DND-41 (cell line): ENCODE measurements at regions not wholly inside any gene's neighbourhood (a gene's known extent, or its start where the extent isn't known, plus 50 kb on each side); places are given as distances from the start of the nearest gene placed in this dataset.

Experiments
- ATAC-seq: fragments of 200-7000 bp; cut with Tn5 transposase; 3 replicates; pipeline ENCODE4 v1.9.1; 2021; ENCODE audit warnings: low read depth; ENCODE audit not compliant: insufficient read depth
- DNase-seq: peaks from one replicate; pipeline ENCODE4 v3.0.0-alpha.2; 2020
- H2AFZ ChIP-seq: 2 replicates; pipeline ENCODE4 v1.6.0; 2012; ENCODE audit warnings: low read depth, low read length
- H3K27ac ChIP-seq: 2 replicates; pipeline ENCODE4 v1.5.1; 2012; ENCODE audit warnings: low read length, inconsistent platforms
- H3K27me3 ChIP-seq: fragments of 200-600 bp; sonication (generic); 2 replicates; pipeline ENCODE4 v1.6.0; 2012; ENCODE audit warnings: low read length, mild to moderate bottlenecking, inconsistent platforms; ENCODE audit not compliant: insufficient read depth, poor library complexity
- H3K36me3 ChIP-seq: 2 replicates; pipeline ENCODE4 v1.5.1; 2012; ENCODE audit warnings: low read length, inconsistent platforms; ENCODE audit not compliant: insufficient read depth
- H3K4me1 ChIP-seq: 2 replicates; pipeline ENCODE4 v1.5.1; 2012; ENCODE audit warnings: mild to moderate bottlenecking, low read length; ENCODE audit not compliant: insufficient read depth
- H3K4me2 ChIP-seq: 2 replicates; pipeline ENCODE4 v1.6.0; 2012; ENCODE audit warnings: mild to moderate bottlenecking, moderate library complexity, low read length, inconsistent platforms; ENCODE audit not compliant: insufficient read depth
- H3K4me3 ChIP-seq, 2 experiments: fragments of 200-600 bp in 1 of 2; shearing (Covaris generic) in 1 of 2; 2 replicates each; pipeline ENCODE4 v1.5.1; 2012 to 2016; ENCODE audit warnings: inconsistent platforms in 2 of 2, low read length in 2 of 2, mild to moderate bottlenecking in 2 of 2, low read depth in 1 of 2, moderate library complexity in 1 of 2
- H3K79me2 ChIP-seq: 2 replicates; pipeline ENCODE4 v1.6.0; 2012; ENCODE audit warnings: low read length, inconsistent platforms; ENCODE audit not compliant: insufficient read depth
- H3K9ac ChIP-seq: 2 replicates; pipeline ENCODE4 v1.6.0; 2012; ENCODE audit warnings: low read depth, mild to moderate bottlenecking, inconsistent platforms, low read length, moderate library complexity
- H3K9me3 ChIP-seq: 2 replicates; pipeline ENCODE4 v1.5.1; 2012; ENCODE audit warnings: low read length, moderate library complexity, mild to moderate bottlenecking, inconsistent platforms; ENCODE audit not compliant: insufficient read depth, severe bottlenecking
- H4K20me1 ChIP-seq: 2 replicates; pipeline ENCODE4 v1.6.0; 2012; ENCODE audit warnings: low read length; ENCODE audit not compliant: insufficient read depth
- EZH2 ChIP-seq: IDR thresholded peaks from 3 replicates; pipeline ENCODE4 v1.6.1; 2012; ENCODE audit warnings: borderline replicate concordance, low read depth, mild to moderate bottlenecking, moderate library complexity, low read length, inconsistent platforms; ENCODE audit not compliant: severe bottlenecking
- TF ChIP-seq, protein P1 (sequence below): IDR thresholded peaks from 2 replicates; pipeline ENCODE4 v1.5.1; 2012; ENCODE audit warnings: borderline replicate concordance, low read length, moderate library complexity, mild to moderate bottlenecking; ENCODE audit not compliant: poor library complexity, severe bottlenecking; ENCODE audit errors: extremely low read depth

DNA sequence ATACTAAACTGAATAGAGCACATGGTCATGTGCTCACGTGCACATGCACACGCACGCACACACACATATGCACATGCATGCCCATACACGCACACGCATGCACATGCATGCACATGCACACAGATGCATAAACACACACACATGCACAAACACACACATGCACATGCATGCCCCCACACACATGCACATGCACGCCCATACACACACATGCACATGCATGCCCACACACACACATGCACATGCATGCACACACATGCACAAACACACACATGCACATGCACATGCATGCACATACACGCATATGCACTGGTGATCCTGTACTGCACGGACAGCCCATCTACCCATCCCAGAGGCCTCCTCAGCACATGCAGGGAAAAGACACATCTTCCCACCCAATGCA lies 426.6 kb downstream of the OCA2 start:
- ATAC-seq (no peak), DNase-seq (no peak)
- H3K27me3 ChIP-seq, result no peaks in the 10 kb centered on the region
- no peak overlapping the region for H3K4me3 ChIP-seq
- H3K36me3 ChIP-seq, result no peaks in the 10 kb centered on the region
- no peaks in the 10 kb centered on the region for H3K79me2 ChIP-seq
- no peaks in the 10 kb centered on the region for H4K20me1 ChIP-seq
- no peaks in the 10 kb centered on the region for H3K4me1 ChIP-seq
- H3K9me3 ChIP-seq, result no peaks in the 10 kb centered on the region
- no peak overlapping the region for H3K9ac ChIP-seq
- no peak overlapping the region for H3K27ac ChIP-seq
- H3K4me2 ChIP-seq, result no peak overlapping the region
- no peak overlapping the region for H2AFZ ChIP-seq
- TF ChIP-seq, protein P1, sequence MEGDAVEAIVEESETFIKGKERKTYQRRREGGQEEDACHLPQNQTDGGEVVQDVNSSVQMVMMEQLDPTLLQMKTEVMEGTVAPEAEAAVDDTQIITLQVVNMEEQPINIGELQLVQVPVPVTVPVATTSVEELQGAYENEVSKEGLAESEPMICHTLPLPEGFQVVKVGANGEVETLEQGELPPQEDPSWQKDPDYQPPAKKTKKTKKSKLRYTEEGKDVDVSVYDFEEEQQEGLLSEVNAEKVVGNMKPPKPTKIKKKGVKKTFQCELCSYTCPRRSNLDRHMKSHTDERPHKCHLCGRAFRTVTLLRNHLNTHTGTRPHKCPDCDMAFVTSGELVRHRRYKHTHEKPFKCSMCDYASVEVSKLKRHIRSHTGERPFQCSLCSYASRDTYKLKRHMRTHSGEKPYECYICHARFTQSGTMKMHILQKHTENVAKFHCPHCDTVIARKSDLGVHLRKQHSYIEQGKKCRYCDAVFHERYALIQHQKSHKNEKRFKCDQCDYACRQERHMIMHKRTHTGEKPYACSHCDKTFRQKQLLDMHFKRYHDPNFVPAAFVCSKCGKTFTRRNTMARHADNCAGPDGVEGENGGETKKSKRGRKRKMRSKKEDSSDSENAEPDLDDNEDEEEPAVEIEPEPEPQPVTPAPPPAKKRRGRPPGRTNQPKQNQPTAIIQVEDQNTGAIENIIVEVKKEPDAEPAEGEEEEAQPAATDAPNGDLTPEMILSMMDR, result no peak
- no peak for TF ChIP-seq EZH2

DNA sequence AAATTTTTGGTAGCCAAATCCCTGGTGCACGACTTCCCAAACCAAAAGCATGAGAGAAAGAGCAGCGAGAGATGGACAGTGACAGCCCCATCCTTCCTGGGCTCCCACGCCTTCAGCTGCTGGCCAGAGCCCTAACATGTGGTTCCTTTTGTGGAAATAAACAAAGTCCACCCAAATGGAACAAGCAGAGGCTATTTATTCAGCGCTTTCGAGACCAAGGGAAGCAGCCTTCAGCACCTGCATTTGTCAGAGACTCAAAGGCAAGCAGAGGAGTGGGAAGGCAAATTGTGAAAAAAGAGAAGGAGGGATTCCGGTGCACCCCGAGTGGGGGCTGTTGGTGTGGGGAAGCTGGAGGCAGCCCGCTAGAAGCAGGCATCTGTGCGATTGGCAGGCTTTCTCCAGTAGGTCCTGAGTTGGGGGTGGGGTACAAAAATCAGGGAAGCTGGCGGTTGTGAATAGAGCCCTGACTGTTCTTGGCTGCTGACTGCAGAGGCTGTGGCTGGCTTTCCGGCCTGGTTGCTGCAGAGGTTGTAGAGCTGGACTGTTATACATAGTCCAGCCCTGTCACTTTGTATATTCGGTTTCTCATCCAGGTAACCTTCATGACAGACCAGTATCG lies 427.2 kb downstream of the OCA2 start:
- H3K36me3 ChIP-seq, result no peaks in the 10 kb centered on the region
- H3K9ac ChIP-seq, result no peak overlapping the region
- H3K79me2 ChIP-seq, result no peaks in the 10 kb centered on the region
- no peaks in the 10 kb centered on the region for H4K20me1 ChIP-seq
- H2AFZ ChIP-seq, result no peak overlapping the region
- no peak for TF ChIP-seq EZH2
- TF ChIP-seq, protein P1, result no peak
- H3K9me3 ChIP-seq, result no peaks in the 10 kb centered on the region
- no peak for DNase-seq
- H3K4me1 ChIP-seq, result no peaks in the 10 kb centered on the region
- H3K4me3 ChIP-seq, result no peak overlapping the region
- no peaks in the 10 kb centered on the region for H3K27me3 ChIP-seq
- no peak for ATAC-seq
- H3K4me2 ChIP-seq, result no peak overlapping the region
- H3K27ac ChIP-seq, result no peak overlapping the region

DNA sequence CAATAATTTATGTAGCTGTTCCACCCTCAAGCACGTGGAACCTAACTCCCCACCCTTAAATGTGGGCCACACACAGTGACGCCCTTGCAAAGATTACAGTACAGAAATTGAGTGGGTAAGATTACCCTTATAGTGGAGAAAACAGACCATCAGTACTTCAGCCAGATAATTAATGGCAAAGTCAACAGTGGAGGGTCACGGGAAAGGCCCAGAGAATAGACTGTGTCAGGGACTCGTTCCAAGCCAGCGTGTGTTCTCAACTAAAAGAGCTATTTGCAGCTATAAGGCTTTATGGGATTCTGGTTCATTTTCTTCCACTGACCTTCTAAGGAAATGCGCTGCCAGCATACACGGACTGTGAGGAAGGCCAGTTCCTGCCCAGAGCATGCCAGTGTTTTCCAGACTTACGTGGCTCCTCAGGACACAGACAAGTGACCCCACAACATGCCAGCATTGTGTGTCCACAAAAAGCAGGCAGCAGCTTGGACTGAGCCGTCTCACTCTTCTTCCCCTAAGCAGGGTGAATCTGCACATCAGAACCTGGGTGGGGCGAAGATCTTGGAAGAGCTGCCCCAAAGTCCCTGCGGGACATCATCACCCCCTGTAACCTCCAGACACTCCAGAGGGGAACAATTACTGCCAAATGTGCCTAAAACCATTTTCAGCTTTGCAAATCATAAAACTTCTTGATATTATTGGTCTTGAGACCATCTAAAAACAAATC lies 428.5 kb downstream of the OCA2 start:
- Histone ChIP-seq H3K4me2 (no peak overlapping the region), H3K9me3 (no peaks in the 10 kb centered on the region), H3K4me3 (no peak overlapping the region), H4K20me1 (no peaks in the 10 kb centered on the region), H3K4me1 (no peaks in the 10 kb centered on the region), H3K27ac (no peak overlapping the region), H3K9ac (no peak overlapping the region), H3K36me3 (no peaks in the 10 kb centered on the region), H3K27me3 (no peaks in the 10 kb centered on the region), H2AFZ (no peak overlapping the region), H3K79me2 (no peaks in the 10 kb centered on the region)
- ATAC-seq, result no peak
- no peak for TF ChIP-seq EZH2
- TF ChIP-seq, protein P1, result no peak
- no peak for DNase-seq
